Parathyroid adenoma (tissue), 2 donors: ENCODE measurements at regions not wholly inside any gene's neighbourhood (a gene's known extent, or its start where the extent isn't known, plus 50 kb on each side); places are given as distances from the start of the nearest gene placed in this dataset.

Experiments
- H2AFZ ChIP-seq: fragments of 300-600 bp; sonication (generic); one replicate; pipeline ENCODE4 v1.7.0; 2017; ENCODE audit warnings: antibody characterized with exemption, mild to moderate bottlenecking
- H3K27ac ChIP-seq: fragments of 300-600 bp; sonication (generic); one replicate; pipeline ENCODE4 v1.7.0; 2017
- H3K27me3 ChIP-seq: fragments of 300-600 bp; sonication (generic); one replicate; pipeline ENCODE4 v1.7.0; 2017; ENCODE audit warnings: low read length; ENCODE audit not compliant: control insufficient read depth, insufficient read depth
- H3K36me3 ChIP-seq: fragments of 300-600 bp; sonication (generic); one replicate; pipeline ENCODE4 v1.7.0; 2017; ENCODE audit warnings: low read length; ENCODE audit not compliant: control insufficient read depth, insufficient read depth
- H3K4me1 ChIP-seq: fragments of 300-600 bp; sonication (generic); one replicate; pipeline ENCODE4 v1.7.0; 2017; ENCODE audit warnings: control low read depth
- H3K4me2 ChIP-seq: fragments of 300-600 bp; sonication (generic); one replicate; pipeline ENCODE4 v1.7.0; 2017; ENCODE audit warnings: low read length
- H3K4me3 ChIP-seq: fragments of 300-600 bp; sonication (generic); one replicate; pipeline ENCODE4 v1.7.0; 2017; ENCODE audit warnings: low read depth, low read length
- H3K79me2 ChIP-seq: fragments of 300-600 bp; sonication (generic); one replicate; pipeline ENCODE4 v1.7.0; 2017; ENCODE audit warnings: control low read depth
- H3K9ac ChIP-seq: fragments of 300-600 bp; sonication (generic); one replicate; pipeline ENCODE4 v1.7.0; 2017; ENCODE audit warnings: mild to moderate bottlenecking
- H3K9me3 ChIP-seq: fragments of 300-600 bp; sonication (generic); one replicate; pipeline ENCODE4 v1.7.0; 2017; ENCODE audit warnings: low read length; ENCODE audit not compliant: control insufficient read depth
- TF ChIP-seq, protein P1 (sequence below): fragments of 300-600 bp; sonication (generic); IDR thresholded peaks from one replicate; pipeline ENCODE4 v1.7.0; 2017; ENCODE audit warnings: antibody characterized with exemption, mild to moderate bottlenecking
- donor health status: primary hyperparathyroidism.

DNA sequence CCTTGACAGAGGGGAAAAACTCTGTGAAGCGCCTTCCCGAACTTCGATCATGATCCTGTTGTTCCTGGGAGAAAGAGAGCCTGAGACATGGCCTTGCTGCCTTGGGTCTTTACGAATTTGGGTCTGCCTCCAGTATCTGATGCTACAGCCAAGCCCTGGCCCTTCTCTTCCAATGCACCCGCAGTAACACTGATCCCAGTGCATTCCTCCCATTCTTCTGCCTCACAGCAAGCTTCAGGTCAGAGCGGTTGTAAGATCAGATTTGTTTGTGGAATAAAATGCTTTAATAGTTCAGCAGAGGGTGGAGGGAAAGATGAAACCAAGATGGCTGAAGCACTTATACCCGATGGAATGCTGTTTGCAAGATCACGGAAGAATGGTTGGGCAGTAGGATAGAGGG lies 196.7 kb upstream of the SIX2 start:
- Histone ChIP-seq H3K27me3 (no peaks in the 10 kb centered on the region), H3K79me2 (no peaks in the 10 kb centered on the region), H3K36me3 (no peaks in the 10 kb centered on the region), H3K4me3 (no peak overlapping the region), H3K4me2 (no peak overlapping the region), H3K9ac (no peak overlapping the region), H3K9me3 (no peaks in the 10 kb centered on the region), H3K27ac (no peak overlapping the region), H2AFZ (no peak overlapping the region), H3K4me1 (no peaks in the 10 kb centered on the region)
- TF ChIP-seq, protein P1, sequence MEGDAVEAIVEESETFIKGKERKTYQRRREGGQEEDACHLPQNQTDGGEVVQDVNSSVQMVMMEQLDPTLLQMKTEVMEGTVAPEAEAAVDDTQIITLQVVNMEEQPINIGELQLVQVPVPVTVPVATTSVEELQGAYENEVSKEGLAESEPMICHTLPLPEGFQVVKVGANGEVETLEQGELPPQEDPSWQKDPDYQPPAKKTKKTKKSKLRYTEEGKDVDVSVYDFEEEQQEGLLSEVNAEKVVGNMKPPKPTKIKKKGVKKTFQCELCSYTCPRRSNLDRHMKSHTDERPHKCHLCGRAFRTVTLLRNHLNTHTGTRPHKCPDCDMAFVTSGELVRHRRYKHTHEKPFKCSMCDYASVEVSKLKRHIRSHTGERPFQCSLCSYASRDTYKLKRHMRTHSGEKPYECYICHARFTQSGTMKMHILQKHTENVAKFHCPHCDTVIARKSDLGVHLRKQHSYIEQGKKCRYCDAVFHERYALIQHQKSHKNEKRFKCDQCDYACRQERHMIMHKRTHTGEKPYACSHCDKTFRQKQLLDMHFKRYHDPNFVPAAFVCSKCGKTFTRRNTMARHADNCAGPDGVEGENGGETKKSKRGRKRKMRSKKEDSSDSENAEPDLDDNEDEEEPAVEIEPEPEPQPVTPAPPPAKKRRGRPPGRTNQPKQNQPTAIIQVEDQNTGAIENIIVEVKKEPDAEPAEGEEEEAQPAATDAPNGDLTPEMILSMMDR: no peak

DNA sequence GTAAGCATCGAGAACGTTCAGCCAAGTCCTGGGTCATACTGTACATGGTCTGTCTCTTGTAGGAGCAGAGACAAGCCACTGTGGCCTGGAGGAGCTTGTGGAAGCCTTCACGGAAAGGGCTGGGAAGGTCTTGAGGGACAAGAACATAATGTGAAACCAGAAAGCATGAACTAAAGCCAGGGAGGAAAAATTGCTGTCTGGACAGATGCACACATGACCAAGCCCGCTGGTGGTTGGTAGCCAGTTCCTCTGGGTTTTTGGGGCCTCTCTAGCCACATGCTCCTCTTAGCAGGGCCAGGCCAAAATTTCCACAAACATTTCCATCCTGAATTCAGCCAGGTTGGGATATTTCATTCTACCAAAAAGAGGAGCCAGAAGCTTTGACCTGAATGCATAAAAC lies 196.2 kb upstream of the SIX2 start:
- Histone ChIP-seq H3K9me3 (no peaks in the 10 kb centered on the region), H3K79me2 (no peaks in the 10 kb centered on the region), H3K4me1 (no peaks in the 10 kb centered on the region), H3K27ac (no peak overlapping the region), H3K4me2 (no peak overlapping the region), H3K36me3 (no peaks in the 10 kb centered on the region), H3K9ac (no peak overlapping the region), H2AFZ (no peak overlapping the region), H3K4me3 (no peak overlapping the region), H3K27me3 (no peaks in the 10 kb centered on the region)
- TF ChIP-seq, protein P1: no peak

DNA sequence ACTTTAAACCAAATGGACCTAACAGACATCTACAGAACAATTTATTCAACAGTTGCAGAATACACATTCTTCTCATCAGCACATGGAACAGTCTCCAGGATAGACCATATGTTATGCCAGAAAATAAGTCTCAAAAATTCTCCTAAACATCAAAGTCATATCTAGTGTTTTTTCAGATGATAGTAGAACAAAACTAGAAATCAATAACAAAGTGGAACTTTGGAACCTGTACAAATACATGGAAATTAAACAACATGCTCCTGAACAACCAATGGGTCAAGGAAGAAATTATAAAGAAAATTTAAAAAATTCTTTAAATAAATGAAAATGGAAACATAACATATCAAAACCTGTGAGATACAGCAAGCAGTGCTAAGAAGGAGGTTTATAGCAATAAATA lies 194.1 kb upstream of the SIX2 start:
- H3K4me1 ChIP-seq: no peaks in the 10 kb centered on the region
- TF ChIP-seq, protein P1: no peak
- H3K79me2 ChIP-seq: no peaks in the 10 kb centered on the region
- no peak overlapping the region for H3K27ac ChIP-seq
- no peak overlapping the region for H2AFZ ChIP-seq
- no peak overlapping the region for H3K9ac ChIP-seq
- H3K4me3 ChIP-seq: no peak overlapping the region
- no peaks in the 10 kb centered on the region for H3K36me3 ChIP-seq
- H3K9me3 ChIP-seq: no peaks in the 10 kb centered on the region
- H3K27me3 ChIP-seq: no peaks in the 10 kb centered on the region
- H3K4me2 ChIP-seq: no peak overlapping the region

DNA sequence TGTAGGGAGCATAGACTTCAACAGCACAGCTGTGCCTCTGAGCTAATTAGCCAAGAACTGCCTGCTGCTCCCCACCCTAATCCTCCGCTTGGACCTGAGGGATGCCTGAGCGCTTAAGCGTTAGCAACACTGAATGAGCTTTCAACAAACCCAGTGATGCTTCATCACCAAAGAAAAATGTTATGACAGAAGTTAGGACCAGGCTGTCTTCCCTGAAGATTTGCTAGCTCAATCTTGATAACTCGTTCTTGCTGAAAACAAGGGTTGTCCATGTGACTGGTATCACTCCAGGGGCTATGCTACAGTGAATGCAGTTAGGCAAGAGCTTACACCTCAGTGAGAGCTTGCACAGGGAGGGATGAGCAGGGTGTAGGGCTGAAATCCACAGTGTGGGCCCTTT lies 190.7 kb upstream of the SIX2 start:
- Histone ChIP-seq H3K9ac (no peak overlapping the region), H3K4me1 (no peaks in the 10 kb centered on the region), H3K4me3 (no peak overlapping the region), H2AFZ (no peak overlapping the region), H3K79me2 (no peaks in the 10 kb centered on the region), H3K27ac (no peak overlapping the region), H3K9me3 (no peaks in the 10 kb centered on the region), H3K27me3 (no peaks in the 10 kb centered on the region), H3K36me3 (no peaks in the 10 kb centered on the region), H3K4me2 (no peak overlapping the region)
- TF ChIP-seq, protein P1: no peak

DNA sequence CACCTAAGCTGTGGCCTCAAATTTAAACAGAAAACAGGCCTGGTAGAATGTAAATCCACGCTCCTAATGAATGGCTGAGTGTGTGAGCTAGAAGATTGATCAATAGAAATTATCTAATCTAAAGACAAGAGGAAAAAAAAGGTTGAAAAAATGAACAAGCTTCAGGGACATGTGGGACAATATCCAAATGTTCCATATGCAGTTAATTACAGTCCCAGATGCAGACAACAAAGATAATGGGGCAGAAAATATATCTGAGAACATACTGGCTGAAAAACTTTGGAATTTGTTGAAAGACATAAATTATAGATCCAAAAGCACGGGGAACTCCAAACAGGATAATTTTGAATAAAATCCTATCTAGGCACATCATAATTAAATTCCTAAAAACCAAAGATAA lies 186.7 kb upstream of the SIX2 start:
- Histone ChIP-seq H3K9me3 (no peaks in the 10 kb centered on the region), H3K9ac (no peak overlapping the region), H3K4me3 (no peak overlapping the region), H3K36me3 (no peaks in the 10 kb centered on the region), H3K27me3 (no peaks in the 10 kb centered on the region), H3K27ac (no peak overlapping the region), H2AFZ (no peak overlapping the region), H3K4me1 (no peaks in the 10 kb centered on the region), H3K4me2 (no peak overlapping the region), H3K79me2 (no peaks in the 10 kb centered on the region)
- TF ChIP-seq, protein P1: no peak
